C4-2B (cell line): ENCODE measurements at regions not wholly inside any gene's neighbourhood (a gene's known extent, or its start where the extent isn't known, plus 50 kb on each side); places are given as distances from the start of the nearest gene placed in this dataset.
"Not testable (repeated sequence)": the region's sequence is repeated elsewhere in the genome, so short reads cannot be mapped to it uniquely, and the experiment has no call there.

Source experiments
- H3K27ac ChIP-seq: fragments of 450-650 bp; 2 replicates; pipeline ENCODE4 v1.5.1; 2017
- ZFX ChIP-seq: fragments of 450-650 bp; IDR thresholded peaks from 2 replicates; pipeline ENCODE4 v1.6.1; 2017
- TF ChIP-seq, protein P1 (sequence below): fragments of 450-650 bp; conservative IDR thresholded peaks from 2 replicates; pipeline ENCODE4 v1.5.1; 2017; ENCODE audit warnings: mild to moderate bottlenecking

DNA sequence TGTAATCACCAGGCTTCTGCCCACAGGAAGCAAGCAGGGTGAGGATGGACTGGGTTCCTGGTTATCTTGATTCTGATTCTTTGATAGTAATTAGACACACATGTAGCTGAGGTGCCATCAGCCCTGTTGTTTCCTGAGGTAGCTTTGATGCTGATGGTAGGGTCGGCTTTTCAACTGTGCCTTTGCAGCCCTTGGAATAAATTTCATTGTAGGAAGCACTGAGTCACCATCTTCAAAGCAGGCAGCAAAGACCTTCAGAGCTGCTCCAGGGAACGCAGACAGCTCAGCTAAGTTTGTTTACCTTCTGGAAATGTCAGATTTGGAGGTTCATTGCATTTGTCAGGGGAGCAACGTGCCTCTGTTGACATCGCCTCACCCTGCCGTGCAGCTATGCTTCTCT is 135.4 kb downstream of the ASMT start:
- H3K27ac ChIP-seq, result no peak overlapping the region
- TF ChIP-seq, protein P1, sequence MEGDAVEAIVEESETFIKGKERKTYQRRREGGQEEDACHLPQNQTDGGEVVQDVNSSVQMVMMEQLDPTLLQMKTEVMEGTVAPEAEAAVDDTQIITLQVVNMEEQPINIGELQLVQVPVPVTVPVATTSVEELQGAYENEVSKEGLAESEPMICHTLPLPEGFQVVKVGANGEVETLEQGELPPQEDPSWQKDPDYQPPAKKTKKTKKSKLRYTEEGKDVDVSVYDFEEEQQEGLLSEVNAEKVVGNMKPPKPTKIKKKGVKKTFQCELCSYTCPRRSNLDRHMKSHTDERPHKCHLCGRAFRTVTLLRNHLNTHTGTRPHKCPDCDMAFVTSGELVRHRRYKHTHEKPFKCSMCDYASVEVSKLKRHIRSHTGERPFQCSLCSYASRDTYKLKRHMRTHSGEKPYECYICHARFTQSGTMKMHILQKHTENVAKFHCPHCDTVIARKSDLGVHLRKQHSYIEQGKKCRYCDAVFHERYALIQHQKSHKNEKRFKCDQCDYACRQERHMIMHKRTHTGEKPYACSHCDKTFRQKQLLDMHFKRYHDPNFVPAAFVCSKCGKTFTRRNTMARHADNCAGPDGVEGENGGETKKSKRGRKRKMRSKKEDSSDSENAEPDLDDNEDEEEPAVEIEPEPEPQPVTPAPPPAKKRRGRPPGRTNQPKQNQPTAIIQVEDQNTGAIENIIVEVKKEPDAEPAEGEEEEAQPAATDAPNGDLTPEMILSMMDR, result no peak
- no peak for TF ChIP-seq ZFX

DNA sequence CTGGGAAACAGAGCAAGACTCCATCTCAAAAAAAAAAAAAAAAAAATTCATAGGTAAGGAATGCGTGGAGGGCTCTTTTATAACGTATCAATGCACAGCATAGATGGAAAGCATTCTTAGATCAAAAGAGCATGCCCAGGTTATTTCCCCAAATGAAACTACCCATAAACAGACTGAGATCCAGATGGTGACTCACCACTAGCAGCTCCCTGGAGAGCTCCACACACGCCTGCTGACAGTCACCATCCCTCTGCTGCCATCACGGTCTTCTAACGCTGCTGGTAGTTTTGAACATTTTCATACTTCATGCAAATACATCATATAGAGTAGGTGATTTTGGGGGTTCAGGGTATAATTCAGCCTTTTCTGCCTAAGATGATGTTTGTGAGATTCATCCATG is 136.9 kb downstream of the ASMT start:
- H3K27ac ChIP-seq, result no peak overlapping the region
- TF ChIP-seq ZFX, result no peak
- TF ChIP-seq, protein P1, result no peak

DNA sequence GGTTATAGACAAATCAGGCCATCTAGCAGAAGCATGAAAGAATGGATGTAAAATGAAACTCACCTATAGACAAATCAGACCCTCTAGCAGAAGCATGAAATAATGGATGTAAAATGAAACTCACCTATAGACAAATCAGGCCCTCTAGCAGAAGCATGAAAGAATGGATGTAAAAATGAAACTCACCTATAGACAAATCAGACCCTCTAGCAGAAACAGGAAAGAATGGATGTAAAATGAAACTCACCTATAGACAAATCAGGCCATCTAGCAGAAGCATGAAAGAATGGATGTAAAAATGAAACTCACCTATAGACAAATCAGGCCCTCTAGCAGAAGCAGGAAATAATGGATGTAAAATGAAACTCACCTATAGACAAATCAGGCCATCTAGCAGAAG is 137.9 kb downstream of the ASMT start:
- not testable (repeated sequence) for H3K27ac ChIP-seq

DNA sequence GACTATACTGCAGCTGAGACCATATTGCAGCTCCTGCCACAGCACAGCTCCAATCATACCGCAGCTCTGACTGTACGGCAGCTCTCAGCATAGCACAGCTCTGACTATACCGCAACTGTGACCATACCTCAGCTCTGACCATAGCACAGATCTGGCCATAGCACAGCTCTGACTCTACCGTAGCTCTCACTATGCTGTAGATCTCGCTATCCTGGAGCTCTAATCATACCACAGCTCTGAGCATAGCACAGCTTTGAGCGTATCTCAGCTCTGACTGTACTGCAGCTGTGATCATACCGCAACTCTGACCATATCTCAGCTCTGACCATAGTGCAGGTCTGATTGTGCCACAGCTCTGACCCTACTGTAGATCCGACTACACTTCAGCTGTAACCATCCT is 139.2 kb downstream of the ASMT start:
- H3K27ac ChIP-seq, result no peak overlapping the region
- TF ChIP-seq, protein P1, result no peak
- no peak for TF ChIP-seq ZFX

DNA sequence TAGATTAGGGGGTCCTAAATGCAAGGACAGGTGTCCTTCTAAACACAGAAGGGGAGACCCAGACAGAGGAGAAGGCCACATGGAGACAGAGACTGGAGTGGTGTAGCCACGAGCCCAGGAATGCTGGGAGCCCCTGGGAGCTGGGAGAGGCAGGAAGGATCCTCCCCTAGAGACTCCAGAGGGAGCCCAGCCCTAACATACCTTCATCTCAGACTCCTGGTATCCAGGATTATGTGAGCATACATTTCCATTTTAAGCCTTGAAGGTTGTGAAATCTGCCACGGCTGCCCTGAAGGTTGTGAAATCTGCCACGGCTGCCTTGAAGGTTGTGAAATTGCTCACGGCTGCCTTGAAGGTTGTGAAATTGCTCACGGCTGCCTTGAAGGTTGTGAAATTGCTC is 148.4 kb downstream of the ASMT start:
- no peak overlapping the region for H3K27ac ChIP-seq
- TF ChIP-seq, protein P1, result no peak
- TF ChIP-seq ZFX, result no peak

DNA sequence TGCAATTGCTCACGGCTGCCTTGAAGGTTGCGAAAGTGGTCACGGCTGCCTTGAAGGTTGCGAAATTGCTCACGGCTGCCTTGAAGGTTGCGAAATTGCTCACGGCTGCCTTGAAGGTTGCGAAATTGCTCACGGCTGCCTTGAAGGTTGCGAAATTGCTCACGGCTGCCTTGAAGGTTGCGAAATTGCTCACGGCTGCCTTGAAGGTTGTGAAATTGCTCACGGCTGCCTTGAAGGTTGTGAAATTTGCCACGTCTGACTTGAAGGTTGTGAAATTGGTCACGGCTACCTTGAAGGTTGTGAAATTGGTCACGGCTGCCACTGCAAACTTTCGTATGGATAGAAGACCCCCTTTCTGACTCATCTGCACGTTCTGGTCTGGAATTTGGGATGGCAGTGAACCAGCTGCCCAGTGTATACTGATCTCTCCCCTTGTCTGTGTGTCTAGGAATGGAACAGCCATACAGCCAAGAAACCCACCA is 150.1 kb downstream of the ASMT start:
- H3K27ac ChIP-seq, result not testable (repeated sequence)

DNA sequence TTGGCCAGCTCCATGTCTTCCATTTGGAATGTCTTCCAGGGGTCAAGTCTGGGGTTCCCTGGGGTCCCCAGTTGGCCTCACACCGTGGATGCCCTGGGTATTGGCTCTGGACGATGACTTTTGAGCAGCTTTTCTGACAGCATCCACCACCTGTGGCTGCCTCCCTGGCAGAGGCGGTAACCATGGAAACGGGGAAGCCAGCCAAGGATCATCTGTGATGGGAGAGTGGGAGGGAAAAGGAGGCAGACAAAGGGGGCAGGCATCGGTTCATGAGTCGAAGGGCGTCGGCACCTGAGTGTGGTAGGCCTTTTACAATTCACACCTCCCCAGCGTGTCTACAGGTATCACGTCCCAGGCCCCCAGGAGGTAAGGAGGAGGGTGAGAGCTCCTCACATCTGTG is 152.2 kb downstream of the ASMT start:
- H3K27ac ChIP-seq, result no peak overlapping the region
- TF ChIP-seq ZFX, result no peak
- TF ChIP-seq, protein P1, result no peak

DNA sequence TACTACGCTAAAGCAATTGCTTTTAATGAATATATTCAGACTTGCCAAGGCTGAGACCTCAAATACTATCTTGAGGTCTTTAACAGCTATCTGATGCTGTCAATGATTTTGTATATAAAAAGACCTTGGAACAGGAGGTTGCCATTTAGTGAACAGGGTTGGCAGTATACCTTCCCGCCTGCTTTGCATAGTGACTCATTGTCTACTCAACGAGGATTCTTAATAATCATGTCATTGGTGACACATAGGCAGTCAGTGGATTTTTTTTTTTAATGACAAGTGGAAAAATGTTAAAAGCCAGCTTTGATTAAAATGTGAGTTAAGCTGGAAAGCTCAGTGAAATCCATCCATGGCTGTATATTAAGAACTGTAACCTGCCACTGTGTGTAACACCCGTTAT is 164.0 kb downstream of the ASMT start:
- TF ChIP-seq, protein P1, result no peak
- TF ChIP-seq ZFX, result no peak
- no peak overlapping the region for H3K27ac ChIP-seq

DNA sequence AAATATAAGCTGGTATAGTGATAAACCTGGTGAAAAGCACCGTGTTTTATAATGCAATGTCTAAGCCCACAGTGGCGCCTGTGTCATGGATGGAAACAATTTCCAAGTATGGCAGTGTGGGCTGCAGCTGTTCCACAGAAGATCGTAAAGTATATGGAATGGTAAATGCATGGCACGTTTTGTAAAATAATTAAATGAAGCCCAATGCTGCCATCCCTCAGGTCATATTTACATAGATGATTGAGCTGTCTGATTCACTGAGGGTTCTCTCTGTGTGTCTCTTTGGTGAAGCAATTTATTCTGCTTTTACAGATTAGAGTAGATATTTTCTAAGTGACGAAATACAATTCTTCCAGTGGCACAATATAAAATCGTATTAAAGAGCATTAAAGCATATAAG is 164.8 kb downstream of the ASMT start:
- no peak overlapping the region for H3K27ac ChIP-seq
- no peak for TF ChIP-seq ZFX
- TF ChIP-seq, protein P1, result no peak
